22Rv1 (cell line): ENCODE measurements at regions not wholly inside any gene's neighbourhood (a gene's known extent, or its start where the extent isn't known, plus 50 kb on each side); places are given as distances from the start of the nearest gene placed in this dataset.

ENCODE experiments used
- CTCF ChIP-seq: fragments of 450-650 bp; IDR thresholded peaks from 2 replicates; pipeline ENCODE4 v1.5.1; 2017; ENCODE audit warnings: mild to moderate bottlenecking
- ZFX ChIP-seq: fragments of 450-650 bp; IDR thresholded peaks from 2 replicates; pipeline ENCODE4 v1.6.1; 2017; ENCODE audit warnings: antibody characterized with exemption, borderline replicate concordance

- TF ChIP-seq CTCF (no peak), ZFX (no peak)
Measured at GRCh38 chr4:66186095-66186494, 515.8 kb upstream of the EPHA5 start.
